ENCODE measurements at regions not wholly inside any gene's neighbourhood (a gene's known extent, or its start where the extent isn't known, plus 50 kb on each side); places are given as distances from the start of the nearest gene placed in this dataset.

GRCh38 chr18:29651122-29651680 lies 1391.3 kb downstream of the DSC3 start:
- H3K36me3 Mint-ChIP-seq (ENCODE audit: insufficient read depth in 1 of 3, low read depth in 3 of 3): no peaks in the 10 kb centered on the region
- Histone ChIP-seq H3K56ac (ENCODE audit: insufficient read length, low read depth, low read length) (no peak overlapping the region), H2AK5ac (ENCODE audit: insufficient read length, low read length) (no peak overlapping the region), H3K18ac (ENCODE audit: insufficient read length, low read depth, low read length) (no peak overlapping the region), H2BK120ac (ENCODE audit: low read depth, low read length, poor library complexity, severe bottlenecking) (no peak overlapping the region), H4K91ac (ENCODE audit: insufficient read length, low read depth, low read length) (no peak overlapping the region), H2BK20ac (ENCODE audit: low read depth, low read length, poor library complexity, severe bottlenecking) (no peak overlapping the region), H3K9me3 (ENCODE audit: control insufficient read depth, low read depth, low read length) (no peaks in the 10 kb centered on the region), H4K20me1 (ENCODE audit: control insufficient read depth, insufficient read depth, insufficient read length) (no peaks in the 10 kb centered on the region), H3K23me2 (ENCODE audit: insufficient read length, low read depth, low read length, poor library complexity, severe bottlenecking) (no peaks in the 10 kb centered on the region), H3K4ac (ENCODE audit: low read depth, low read length) (no peak overlapping the region), H2BK15ac (ENCODE audit: low read depth, low read length) (no peak overlapping the region), H3K79me1 (ENCODE audit: insufficient read depth, low read depth, low read length, poor library complexity, severe bottlenecking) (no peaks in the 10 kb centered on the region), H3K27ac (ENCODE audit: insufficient read length, low read depth, low read length) (no peak overlapping the region), H3T11ph (ENCODE audit: low read length) (no peak overlapping the region), H2AFZ (ENCODE audit: low read length) (no peak overlapping the region), H3K23ac (ENCODE audit: insufficient read length, low read depth, low read length) (no peak overlapping the region), H3K4me1 (ENCODE audit: insufficient read depth, low read length) (no peaks in the 10 kb centered on the region), H4K8ac (replicated peaks; ENCODE audit: insufficient read length, low read depth, low read length) (no peak overlapping the region), H3K4me2 (ENCODE audit: insufficient read depth, insufficient read length, low read length) (no peak overlapping the region), H3K27me3 (ENCODE audit: insufficient read depth, low read length) (no peaks in the 10 kb centered on the region), H3K79me2 (ENCODE audit: insufficient read depth, low read length) (no peaks in the 10 kb centered on the region), H2BK5ac (ENCODE audit: insufficient read length, low read length) (no peak overlapping the region), H3K14ac (ENCODE audit: insufficient read depth, low read length) (no peak overlapping the region), H3K9ac (ENCODE audit: extremely low read depth, insufficient read length, low read length) (no peak overlapping the region), H2BK12ac (ENCODE audit: insufficient read length, low read depth, low read length) (no peak overlapping the region), H4K5ac (ENCODE audit: insufficient read length, low read depth, low read length) (no peak overlapping the region)
- H3K4me3 Mint-ChIP-seq: no peak overlapping the region
- peaks cover 5 to 7% of the 10 kb centered on the region in 2 experiments; a peak in 3 of 4 replicates for H3K4me1 Mint-ChIP-seq
- no peak for DNase-seq
- no peak for TF ChIP-seq CTCF (conservative IDR thresholded peaks at IDR 0.05)
- H3K9me3 Mint-ChIP-seq: no peaks in the 10 kb centered on the region
- H3K27me3 Mint-ChIP-seq (ENCODE audit: low read depth): no peaks in the 10 kb centered on the region
- no CpG with 5 or more reads among the region's 3 CpGs for WGBS (ENCODE audit: extremely low coverage, insufficient read length, low lambda C conversion rate)
- no peak overlapping the region for H3K27ac Mint-ChIP-seq
